ENCODE measurements at regions not wholly inside any gene's neighbourhood (a gene's known extent, or its start where the extent isn't known, plus 50 kb on each side); places are given as distances from the start of the nearest gene placed in this dataset.

GRCh38 chr9:108478431-108479332, 377.1 kb downstream of the ACTL7B start:
- TF ChIP-seq CTCF (IDR thresholded peaks at IDR 0.05; ENCODE audit: extremely low read depth in 1 of 2, insufficient read depth in 1 of 2, low read depth in 1 of 2, low read length in 2 of 2) (no peak), POLR2A (IDR thresholded peaks at IDR 0.05; ENCODE audit: low read depth, low read length) (no peak)

All from endothelial cell of umbilical vein (primary cell).